ENCODE measurements at regions not wholly inside any gene's neighbourhood (a gene's known extent, or its start where the extent isn't known, plus 50 kb on each side); places are given as distances from the start of the nearest gene placed in this dataset.

- ChIA-PET POLR2A (no interaction called here), CTCF (no interaction called here)
- DNase-seq (no peak), ATAC-seq (replicated peaks in 1 of 4) (no peak)
- Histone ChIP-seq H3K4me1 (ENCODE audit: control insufficient read depth in 1 of 2, extremely low read depth in 1 of 2, insufficient read depth in 2 of 2, low read length in 2 of 2) (no peaks in the 10 kb centered on the region), H3K27ac (ENCODE audit: low read length) (no peak overlapping the region), H3K36me3 (ENCODE audit: control insufficient read depth in 2 of 2, extremely low read depth in 1 of 2, insufficient read depth in 1 of 2, low read length in 1 of 2) (no peaks in the 10 kb centered on the region), H3K4me3 (ENCODE audit: control insufficient read depth in 1 of 2, extremely low read depth in 1 of 2, low read length in 1 of 2) (no peak overlapping the region), H3K9me3 (no peaks in the 10 kb centered on the region), H3K27me3 (replicated peaks in 1 of 2; ENCODE audit: control insufficient read depth in 2 of 2, extremely low read depth in 1 of 2, insufficient read depth in 2 of 2, low read length in 1 of 2) (no peaks in the 10 kb centered on the region)
- no peak overlapping the region for H3K27ac Mint-ChIP-seq
- H3K9me3 Mint-ChIP-seq: no peaks in the 10 kb centered on the region
- H3K27me3 Mint-ChIP-seq: no peaks in the 10 kb centered on the region
- 67% methylated on average over 1 of the region's 3 CpGs for WGBS (ENCODE audit: insufficient coverage)
- H3K4me1 Mint-ChIP-seq: no peaks in the 10 kb centered on the region
- no peaks in the 10 kb centered on the region for H3K36me3 Mint-ChIP-seq
- no peak overlapping the region for H3K4me3 Mint-ChIP-seq
These were observed 143.6 kb downstream of the RPAP3 start for GRCh38 chr12:47562201-47562600.

DNA sequence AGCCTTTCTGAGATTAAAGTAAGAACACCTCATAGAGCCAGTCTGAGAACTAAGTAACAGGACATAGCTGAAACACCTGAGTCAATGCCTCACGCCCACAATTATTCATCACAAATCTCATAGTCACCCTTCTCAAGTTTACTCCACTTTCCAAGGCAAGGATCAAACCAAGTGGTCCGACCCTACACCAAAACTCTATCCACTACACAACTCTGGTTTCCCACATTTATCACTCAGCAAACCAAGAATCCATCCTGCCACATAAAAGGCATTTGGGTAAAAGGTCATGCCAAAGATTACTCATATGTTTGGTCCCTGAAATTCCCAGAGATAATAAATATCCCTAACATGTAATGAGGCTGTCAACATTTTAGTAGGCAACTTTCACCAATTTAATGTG, 144.1 kb downstream of the RPAP3 start:
- Mint-ChIP-seq H3K27me3 (no peaks in the 10 kb centered on the region), H3K4me3 (no peak overlapping the region), H3K27ac (no peak overlapping the region), H3K36me3 (no peaks in the 10 kb centered on the region), H3K4me1 (no peaks in the 10 kb centered on the region), H3K9me3 (no peaks in the 10 kb centered on the region)
- ChIA-PET POLR2A (no interaction called here), CTCF (no interaction called here)
- Histone ChIP-seq H3K27me3 (replicated peaks in 1 of 2; ENCODE audit: control insufficient read depth in 2 of 2, extremely low read depth in 1 of 2, insufficient read depth in 2 of 2, low read length in 1 of 2) (no peaks in the 10 kb centered on the region), H3K4me3 (ENCODE audit: control insufficient read depth in 1 of 2, extremely low read depth in 1 of 2, low read length in 1 of 2) (no peak overlapping the region), H3K4me1 (ENCODE audit: control insufficient read depth in 1 of 2, extremely low read depth in 1 of 2, insufficient read depth in 2 of 2, low read length in 2 of 2) (no peaks in the 10 kb centered on the region), H3K36me3 (ENCODE audit: control insufficient read depth in 2 of 2, extremely low read depth in 1 of 2, insufficient read depth in 1 of 2, low read length in 1 of 2) (no peaks in the 10 kb centered on the region), H3K9me3 (no peaks in the 10 kb centered on the region), H3K27ac (ENCODE audit: low read length) (no peak overlapping the region)
- 44% methylated on average over 1 of the region's 2 CpGs for WGBS (ENCODE audit: insufficient coverage)
- ATAC-seq (replicated peaks in 1 of 4): no peak
- no peak for DNase-seq

GRCh38 chr12:47560415-47560814, 145.4 kb downstream of the RPAP3 start:
- H3K4me3 Mint-ChIP-seq: no peak overlapping the region
- DNase-seq (no peak), ATAC-seq (replicated peaks in 1 of 4) (no peak)
- no peaks in the 10 kb centered on the region for H3K36me3 ChIP-seq (ENCODE audit: control insufficient read depth in 2 of 2, extremely low read depth in 1 of 2, insufficient read depth in 1 of 2, low read length in 1 of 2)
- H3K9me3 ChIP-seq: no peaks in the 10 kb centered on the region
- no peaks in the 10 kb centered on the region for H3K9me3 Mint-ChIP-seq
- H3K27me3 ChIP-seq (replicated peaks in 1 of 2; ENCODE audit: control insufficient read depth in 2 of 2, extremely low read depth in 1 of 2, insufficient read depth in 2 of 2, low read length in 1 of 2): no peaks in the 10 kb centered on the region
- WGBS (ENCODE audit: insufficient coverage): no CpG with 5 or more reads among the region's 2 CpGs
- no peak overlapping the region for H3K27ac Mint-ChIP-seq
- no peaks in the 10 kb centered on the region for H3K4me1 Mint-ChIP-seq
- H3K27me3 Mint-ChIP-seq: no peaks in the 10 kb centered on the region
- no peaks in the 10 kb centered on the region for H3K4me1 ChIP-seq (ENCODE audit: control insufficient read depth in 1 of 2, extremely low read depth in 1 of 2, insufficient read depth in 2 of 2, low read length in 2 of 2)
- ChIA-PET POLR2A (interaction anchor here in 1 of 2 donors (0.7 kb wide), 1 partner anchor 254 kb away, joined by 4 read pairs; no protein-coding TSS in a partner anchor), CTCF (no interaction called here)
- no peak overlapping the region for H3K27ac ChIP-seq (ENCODE audit: low read length)
- no peaks in the 10 kb centered on the region for H3K36me3 Mint-ChIP-seq
- H3K4me3 ChIP-seq (ENCODE audit: control insufficient read depth in 1 of 2, extremely low read depth in 1 of 2, low read length in 1 of 2): no peak overlapping the region

DNA sequence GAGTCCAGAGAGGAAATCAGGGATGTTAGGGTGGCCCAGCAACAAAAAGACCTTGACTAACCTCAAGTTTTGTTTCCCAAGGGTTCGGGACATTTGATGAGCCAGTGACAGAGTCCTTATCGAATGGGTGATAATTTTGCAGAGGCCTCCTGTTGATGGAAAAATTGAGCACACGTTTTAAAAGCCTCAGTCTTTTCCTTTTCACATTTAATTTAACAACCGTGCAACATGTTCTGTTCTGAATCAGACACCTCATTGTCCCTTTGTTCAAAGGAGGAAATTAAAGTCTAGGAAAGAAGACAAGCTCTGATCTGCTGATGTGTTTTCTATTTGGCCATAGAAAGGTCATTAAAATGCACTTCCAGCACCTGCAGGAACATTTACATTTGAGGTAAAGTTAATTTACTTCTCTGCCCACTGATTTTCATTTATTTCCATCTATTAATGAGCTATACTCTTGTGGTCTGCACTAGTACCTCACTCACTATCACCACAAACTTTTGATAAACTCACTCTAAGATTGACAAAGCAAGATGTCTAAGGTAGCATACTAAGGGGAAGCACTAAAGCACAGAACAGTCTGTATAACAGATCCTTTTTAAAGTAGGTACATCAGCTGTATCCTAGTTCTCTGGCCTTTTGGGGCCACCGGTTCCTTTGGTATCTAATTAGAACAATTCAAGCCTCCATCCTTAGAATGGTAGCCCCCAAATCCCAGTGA, 147.0 kb downstream of the RPAP3 start:
- no CpG with 5 or more reads among the region's 5 CpGs for WGBS (ENCODE audit: insufficient coverage)
- no peaks in the 10 kb centered on the region for H3K36me3 Mint-ChIP-seq
- no peak overlapping the region for H3K27ac Mint-ChIP-seq
- ChIA-PET POLR2A (interaction anchor here in 1 of 2 donors (0.6 kb wide), 1 partner anchor 212 kb away, joined by 3 read pairs; no protein-coding TSS in a partner anchor), CTCF (no interaction called here)
- no peak for DNase-seq
- Histone ChIP-seq H3K9me3 (no peaks in the 10 kb centered on the region), H3K4me3 (ENCODE audit: control insufficient read depth in 1 of 2, extremely low read depth in 1 of 2, low read length in 1 of 2) (no peak overlapping the region), H3K4me1 (ENCODE audit: control insufficient read depth in 1 of 2, extremely low read depth in 1 of 2, insufficient read depth in 2 of 2, low read length in 2 of 2) (peaks cover 0 to 2% of the 10 kb centered on the region in 2 experiments), H3K27ac (ENCODE audit: low read length) (no peak overlapping the region), H3K27me3 (replicated peaks in 1 of 2; ENCODE audit: control insufficient read depth in 2 of 2, extremely low read depth in 1 of 2, insufficient read depth in 2 of 2, low read length in 1 of 2) (no peaks in the 10 kb centered on the region), H3K36me3 (ENCODE audit: control insufficient read depth in 2 of 2, extremely low read depth in 1 of 2, insufficient read depth in 1 of 2, low read length in 1 of 2) (no peaks in the 10 kb centered on the region)
- ATAC-seq (replicated peaks in 1 of 4): no peak
- H3K4me1 Mint-ChIP-seq: peaks cover 8 to 11% (median 9%) of the 10 kb centered on the region in 3 donors
- peaks cover 0 to 7% (median 0%) of the 10 kb centered on the region in 3 donors for H3K9me3 Mint-ChIP-seq
- H3K27me3 Mint-ChIP-seq: no peaks in the 10 kb centered on the region
- no peak overlapping the region for H3K4me3 Mint-ChIP-seq

DNA sequence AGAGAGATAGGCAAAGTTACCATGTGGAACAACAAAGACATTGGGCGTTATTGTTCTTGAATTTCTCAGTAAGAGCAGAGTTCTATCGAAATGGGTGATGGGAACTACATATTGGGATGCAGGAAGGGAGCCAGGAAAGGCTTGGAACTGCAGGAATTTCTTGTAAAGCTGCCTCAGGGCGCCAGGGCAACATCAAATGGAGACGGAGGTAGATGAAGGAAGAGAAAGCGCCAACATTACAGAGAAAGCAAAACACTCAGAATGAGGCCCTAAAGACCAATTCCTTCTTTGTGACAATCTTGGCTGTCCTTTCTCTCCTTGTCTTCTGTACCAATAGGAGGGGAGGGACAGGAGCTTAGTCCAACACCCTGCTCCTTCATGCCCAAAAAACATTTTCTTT, 148.4 kb downstream of the RPAP3 start:
- ChIA-PET POLR2A (no interaction called here), CTCF (no interaction called here)
- Mint-ChIP-seq H3K27ac (no peak overlapping the region), H3K27me3 (no peaks in the 10 kb centered on the region), H3K4me1 (peaks cover 8 to 12% (median 9%) of the 10 kb centered on the region in 3 donors), H3K4me3 (no peak overlapping the region), H3K9me3 (peaks cover 7 to 17% (median 9%) of the 10 kb centered on the region in 3 donors), H3K36me3 (no peaks in the 10 kb centered on the region)
- no peaks in the 10 kb centered on the region for H3K36me3 ChIP-seq (ENCODE audit: control insufficient read depth in 2 of 2, extremely low read depth in 1 of 2, insufficient read depth in 1 of 2, low read length in 1 of 2)
- 84% methylated on average over 3 of the region's 5 CpGs for WGBS (ENCODE audit: insufficient coverage)
- H3K27ac ChIP-seq (ENCODE audit: low read length): no peak overlapping the region
- peaks cover 0 to 2% of the 10 kb centered on the region in 2 experiments for H3K4me1 ChIP-seq (ENCODE audit: control insufficient read depth in 1 of 2, extremely low read depth in 1 of 2, insufficient read depth in 2 of 2, low read length in 2 of 2)
- peaks cover 3% of the 10 kb centered on the region for H3K9me3 ChIP-seq
- no peak overlapping the region for H3K4me3 ChIP-seq (ENCODE audit: control insufficient read depth in 1 of 2, extremely low read depth in 1 of 2, low read length in 1 of 2)
- ATAC-seq (replicated peaks in 1 of 4) (no peak), DNase-seq (no peak)
- no peaks in the 10 kb centered on the region for H3K27me3 ChIP-seq (replicated peaks in 1 of 2; ENCODE audit: control insufficient read depth in 2 of 2, extremely low read depth in 1 of 2, insufficient read depth in 2 of 2, low read length in 1 of 2)

GRCh38 chr12:47556261-47557030, 149.4 kb downstream of the RPAP3 start:
- H3K27me3 ChIP-seq (replicated peaks in 1 of 2; ENCODE audit: control insufficient read depth in 2 of 2, extremely low read depth in 1 of 2, insufficient read depth in 2 of 2, low read length in 1 of 2): no peaks in the 10 kb centered on the region
- WGBS (ENCODE audit: insufficient coverage): 78% methylated on average over 1 of the region's 4 CpGs
- H3K4me1 Mint-ChIP-seq: peaks cover 8 to 12% (median 9%) of the 10 kb centered on the region in 3 donors
- H3K9me3 Mint-ChIP-seq: peaks cover 7 to 17% (median 9%) of the 10 kb centered on the region in 3 donors
- H3K36me3 ChIP-seq (ENCODE audit: control insufficient read depth in 2 of 2, extremely low read depth in 1 of 2, insufficient read depth in 1 of 2, low read length in 1 of 2): no peaks in the 10 kb centered on the region
- H3K4me3 Mint-ChIP-seq: no peak overlapping the region
- H3K27ac Mint-ChIP-seq: no peak overlapping the region
- ATAC-seq (replicated peaks in 1 of 4) (no peak), DNase-seq (no peak)
- H3K4me3 ChIP-seq (ENCODE audit: control insufficient read depth in 1 of 2, extremely low read depth in 1 of 2, low read length in 1 of 2): no peak overlapping the region
- H3K36me3 Mint-ChIP-seq: no peaks in the 10 kb centered on the region
- ChIA-PET CTCF (no interaction called here), POLR2A (no interaction called here)
- H3K27ac ChIP-seq (ENCODE audit: low read length): no peak overlapping the region
- H3K27me3 Mint-ChIP-seq: no peaks in the 10 kb centered on the region
- H3K9me3 ChIP-seq: peaks cover 3% of the 10 kb centered on the region
- peaks cover 0 to 2% of the 10 kb centered on the region in 2 experiments for H3K4me1 ChIP-seq (ENCODE audit: control insufficient read depth in 1 of 2, extremely low read depth in 1 of 2, insufficient read depth in 2 of 2, low read length in 2 of 2)

All from T-cell (primary cell).